CD1c-positive myeloid dendritic cell (primary cell): ENCODE measurements at regions not wholly inside any gene's neighbourhood (a gene's known extent, or its start where the extent isn't known, plus 50 kb on each side); places are given as distances from the start of the nearest gene placed in this dataset.
"Not testable (repeated sequence)": the region's sequence is repeated elsewhere in the genome, so short reads cannot be mapped to it uniquely, and the experiment has no call there.

ENCODE experiments used
- DNase-seq: peaks from one replicate; pipeline ENCODE4 v3.0.0-alpha.2; 2016; ENCODE audit errors: extremely low spot score

- DNase-seq = no peak
These were observed 284.5 kb downstream of the MAT2B start for GRCh38 chr5:163789870-163790269.

GRCh38 chr5:163790497-163790896 lies 285.1 kb downstream of the MAT2B start:
- no peak for DNase-seq

- DNase-seq = no peak
These were observed 289.6 kb downstream of the MAT2B start for GRCh38 chr5:163794993-163795392.

- no peak for DNase-seq
These were observed 302.4 kb downstream of the MAT2B start for GRCh38 chr5:163807781-163808180.

GRCh38 chr5:163809473-163809872 lies 304.1 kb downstream of the MAT2B start:
- DNase-seq = no peak

- no peak for DNase-seq
These were observed 308.5 kb downstream of the MAT2B start for GRCh38 chr5:163813900-163814299.

GRCh38 chr5:163815240-163815791 lies 309.9 kb downstream of the MAT2B start:
- no peak for DNase-seq

GRCh38 chr5:163821142-163821541 lies 315.7 kb downstream of the MAT2B start:
- no peak for DNase-seq

GRCh38 chr5:163822548-163822947 lies 317.1 kb downstream of the MAT2B start:
- DNase-seq = no peak

GRCh38 chr5:163825661-163826060 lies 320.2 kb downstream of the MAT2B start:
- DNase-seq = no peak

GRCh38 chr5:163826201-163826600 lies 320.8 kb downstream of the MAT2B start:
- DNase-seq = no peak

GRCh38 chr5:163832155-163832554 lies 326.7 kb downstream of the MAT2B start:
- no peak for DNase-seq

- no peak for DNase-seq
These were observed 333.3 kb downstream of the MAT2B start for GRCh38 chr5:163838738-163839137.

GRCh38 chr5:163846512-163846911 lies 341.1 kb downstream of the MAT2B start:
- DNase-seq = no peak

GRCh38 chr5:163855754-163856153 lies 350.3 kb downstream of the MAT2B start:
- DNase-seq = no peak

- no peak for DNase-seq
These were observed 356.3 kb downstream of the MAT2B start for GRCh38 chr5:163861670-163862069.

GRCh38 chr5:163867324-163867723 lies 361.9 kb downstream of the MAT2B start:
- no peak for DNase-seq

- no peak for DNase-seq
These were observed 362.3 kb downstream of the MAT2B start for GRCh38 chr5:163867738-163868137.

GRCh38 chr5:163869581-163869980 lies 364.2 kb downstream of the MAT2B start:
- DNase-seq = no peak

- DNase-seq = no peak
These were observed 365.0 kb downstream of the MAT2B start for GRCh38 chr5:163870441-163870840.

GRCh38 chr5:163874431-163874830 lies 369.0 kb downstream of the MAT2B start:
- DNase-seq = no peak

- not testable (repeated sequence) for DNase-seq
These were observed 369.5 kb downstream of the MAT2B start for GRCh38 chr5:163874912-163875311.

GRCh38 chr5:163877865-163878264 lies 372.4 kb downstream of the MAT2B start:
- DNase-seq = no peak

- DNase-seq = no peak
These were observed 373.1 kb downstream of the MAT2B start for GRCh38 chr5:163878490-163878889.
